ENCODE measurements at regions not wholly inside any gene's neighbourhood (a gene's known extent, or its start where the extent isn't known, plus 50 kb on each side); places are given as distances from the start of the nearest gene placed in this dataset.

DNA sequence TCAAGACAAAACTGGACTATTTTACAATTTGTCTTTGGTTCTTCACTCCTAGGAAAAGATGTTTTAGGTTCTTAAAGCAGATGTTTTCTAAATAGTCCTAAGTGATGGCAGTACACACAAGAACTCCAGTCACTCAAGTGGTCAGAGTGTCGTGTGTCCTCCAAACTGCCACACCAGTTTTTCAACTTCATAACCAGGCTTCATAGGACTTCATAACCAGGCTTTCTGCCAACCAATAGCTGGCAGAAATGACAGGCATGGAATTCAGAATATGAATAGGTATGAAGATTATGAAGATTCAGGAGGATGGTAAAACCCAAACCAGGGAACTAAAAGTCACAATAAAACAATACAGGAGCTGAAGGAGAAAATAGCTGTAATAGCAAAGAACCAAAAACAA lies 721.2 kb upstream of the SEMA3D start:
- TF ChIP-seq, protein P1, sequence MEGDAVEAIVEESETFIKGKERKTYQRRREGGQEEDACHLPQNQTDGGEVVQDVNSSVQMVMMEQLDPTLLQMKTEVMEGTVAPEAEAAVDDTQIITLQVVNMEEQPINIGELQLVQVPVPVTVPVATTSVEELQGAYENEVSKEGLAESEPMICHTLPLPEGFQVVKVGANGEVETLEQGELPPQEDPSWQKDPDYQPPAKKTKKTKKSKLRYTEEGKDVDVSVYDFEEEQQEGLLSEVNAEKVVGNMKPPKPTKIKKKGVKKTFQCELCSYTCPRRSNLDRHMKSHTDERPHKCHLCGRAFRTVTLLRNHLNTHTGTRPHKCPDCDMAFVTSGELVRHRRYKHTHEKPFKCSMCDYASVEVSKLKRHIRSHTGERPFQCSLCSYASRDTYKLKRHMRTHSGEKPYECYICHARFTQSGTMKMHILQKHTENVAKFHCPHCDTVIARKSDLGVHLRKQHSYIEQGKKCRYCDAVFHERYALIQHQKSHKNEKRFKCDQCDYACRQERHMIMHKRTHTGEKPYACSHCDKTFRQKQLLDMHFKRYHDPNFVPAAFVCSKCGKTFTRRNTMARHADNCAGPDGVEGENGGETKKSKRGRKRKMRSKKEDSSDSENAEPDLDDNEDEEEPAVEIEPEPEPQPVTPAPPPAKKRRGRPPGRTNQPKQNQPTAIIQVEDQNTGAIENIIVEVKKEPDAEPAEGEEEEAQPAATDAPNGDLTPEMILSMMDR (IDR thresholded peaks at IDR 0.05), result no peak
- TF ChIP-seq ZFX (IDR thresholded peaks at IDR 0.05; ENCODE audit: borderline replicate concordance), result no peak
